GM19395 (cell line): ENCODE measurements at regions not wholly inside any gene's neighbourhood (a gene's known extent, or its start where the extent isn't known, plus 50 kb on each side); places are given as distances from the start of the nearest gene placed in this dataset.

ENCODE experiments used
- ATAC-seq: cut with Tn5 transposase; IDR thresholded peaks from one replicate; pipeline ENCODE4 v1.9.1; 2021; ENCODE audit warnings: mild to moderate bottlenecking, moderate library complexity; ENCODE audit not compliant: unreplicated experiment

DNA sequence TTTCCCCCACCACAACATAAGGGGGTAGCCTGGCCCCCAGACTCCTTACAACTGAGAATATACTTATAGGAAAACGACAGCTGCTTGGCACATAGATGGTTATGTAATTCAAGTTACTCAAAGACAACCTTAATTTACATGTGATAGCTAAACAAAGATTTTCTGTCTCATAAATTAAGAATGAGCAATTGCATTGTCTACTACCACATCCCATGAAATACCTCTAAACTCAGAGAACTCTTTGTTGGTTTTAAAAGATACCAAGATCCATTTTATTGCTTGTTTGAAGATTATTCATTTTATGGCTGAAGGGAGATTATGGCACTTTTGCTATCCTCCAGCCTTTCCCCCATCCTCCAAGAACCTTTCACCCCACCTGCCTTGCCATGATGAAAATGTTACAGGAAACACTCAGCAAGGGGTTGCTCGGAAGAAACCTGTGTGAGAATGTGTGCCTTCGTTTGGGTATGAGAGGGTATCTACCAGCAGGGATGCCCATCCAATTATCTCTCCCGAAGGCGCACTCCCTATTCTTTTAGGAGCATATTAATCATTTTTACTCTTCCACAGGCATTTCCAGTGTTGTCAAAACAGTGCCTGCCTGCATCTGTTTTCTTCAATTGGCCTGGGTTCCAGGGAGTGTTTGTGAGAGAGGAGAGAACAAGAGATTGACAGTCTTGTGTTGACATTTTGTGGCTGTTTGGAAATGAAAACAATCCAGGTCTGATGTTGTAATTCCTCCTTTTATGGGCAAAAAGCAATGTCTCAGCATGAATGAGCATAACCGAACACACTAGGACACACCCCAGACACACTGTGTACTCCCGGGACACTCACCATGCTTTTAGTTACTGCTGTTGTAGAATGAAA lies 208.0 kb upstream of the ANKRD55 start:
- no peak for ATAC-seq

DNA sequence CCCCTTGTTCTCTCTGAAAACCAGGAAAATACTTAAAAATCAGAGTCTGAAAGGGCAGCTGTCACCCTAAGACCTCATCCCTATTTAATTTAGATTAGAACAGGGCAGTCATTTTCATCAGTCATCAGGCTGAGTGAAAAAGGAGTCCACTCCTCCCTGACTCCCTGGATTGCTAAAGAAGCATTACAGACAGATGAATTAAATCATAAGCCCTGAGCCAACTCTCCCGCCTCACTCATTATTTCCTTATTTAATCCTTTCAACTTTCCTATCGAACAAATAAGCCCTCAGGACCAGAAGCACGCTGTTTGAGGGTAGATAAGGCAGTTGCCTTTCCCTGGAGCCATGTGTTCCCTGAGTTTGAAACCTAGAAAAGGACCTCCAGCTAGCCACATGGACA lies 201.9 kb upstream of the ANKRD55 start:
- no peak for ATAC-seq

DNA sequence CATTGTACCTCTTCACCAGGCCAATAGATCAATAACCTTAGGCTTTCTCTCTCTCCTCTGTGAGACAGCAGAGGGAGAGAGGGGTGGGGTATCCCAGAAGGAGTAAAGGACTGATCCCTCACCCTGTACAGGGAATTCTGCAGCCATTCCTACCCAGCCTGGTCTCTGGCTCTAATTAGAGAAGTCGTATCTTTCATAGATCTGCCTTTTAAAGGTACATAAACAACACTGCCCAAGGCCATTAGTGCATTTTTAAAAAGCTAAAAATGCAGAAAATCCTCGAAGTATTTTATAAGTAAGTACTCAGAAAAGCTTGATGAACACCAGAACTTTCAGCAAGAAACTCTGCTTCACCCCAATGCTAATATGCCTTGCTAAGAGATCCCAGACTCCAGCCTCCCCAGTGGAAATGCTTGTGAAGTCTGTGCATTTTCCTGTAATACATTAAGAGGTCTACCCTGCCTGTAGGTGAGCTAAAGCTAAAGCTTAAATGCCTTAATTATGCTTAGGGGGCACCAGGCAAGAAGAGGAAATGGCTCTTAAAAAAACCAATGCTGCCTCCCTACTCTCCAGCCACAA lies 200.0 kb upstream of the ANKRD55 start:
- no peak for ATAC-seq

DNA sequence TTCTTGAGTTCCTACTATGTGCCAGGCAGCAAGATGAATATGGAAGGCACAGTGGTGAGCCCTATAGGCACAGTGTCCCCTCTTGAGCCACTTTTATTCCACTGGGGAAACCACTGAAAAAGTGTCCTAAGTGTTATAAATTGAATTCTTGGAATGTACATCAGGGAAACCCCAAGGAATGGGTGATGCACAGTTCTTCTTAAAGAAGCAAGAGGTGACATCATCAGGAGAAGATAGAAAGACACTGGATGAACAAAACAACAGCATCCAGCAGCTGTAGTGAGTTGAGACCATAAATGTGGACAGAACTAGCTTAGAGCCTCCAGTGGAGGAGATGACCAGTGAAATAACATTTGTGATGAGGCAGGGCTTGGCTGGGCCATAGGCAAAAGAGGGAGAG lies 199.2 kb upstream of the ANKRD55 start:
- no peak for ATAC-seq

DNA sequence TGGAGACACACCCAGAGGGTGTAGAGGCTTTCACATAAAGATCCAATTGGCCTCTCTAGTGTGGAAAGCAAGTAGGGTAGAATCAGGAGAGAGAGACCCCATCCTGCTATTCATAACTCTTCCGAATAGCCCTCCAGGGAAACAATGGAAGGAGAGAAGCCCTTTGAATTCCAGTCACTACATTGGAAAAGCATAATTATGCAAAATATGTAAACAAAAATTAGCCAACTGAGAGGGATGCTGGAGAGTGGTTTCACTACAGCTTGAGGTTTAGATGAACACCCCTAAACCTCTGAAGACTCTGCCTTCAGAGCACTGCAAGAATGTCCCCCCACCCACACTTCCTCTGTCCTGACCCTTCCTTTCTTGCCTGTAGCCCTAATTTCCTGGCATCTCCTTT lies 197.3 kb upstream of the ANKRD55 start:
- ATAC-seq, result no peak

DNA sequence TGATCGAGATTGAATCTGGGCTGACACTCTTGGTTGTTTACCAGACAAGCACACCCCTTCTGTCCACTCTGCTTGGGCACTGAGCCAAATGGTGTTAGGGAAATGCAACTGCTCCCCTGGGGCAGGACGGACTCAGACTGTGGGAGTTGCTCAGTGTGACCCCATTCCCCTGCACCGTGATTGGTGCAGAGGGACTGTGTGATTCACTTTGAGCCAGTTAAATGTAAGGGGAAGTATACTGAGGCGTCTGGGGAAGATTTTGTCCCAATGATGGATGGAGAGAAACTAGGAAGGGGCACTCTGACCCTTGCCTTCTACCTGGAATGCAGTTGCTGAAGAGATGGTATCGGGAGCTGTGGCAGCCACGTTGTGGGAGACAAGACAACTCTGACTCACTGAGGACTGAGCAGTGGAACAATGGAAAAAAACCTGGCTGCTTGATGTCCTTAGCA lies 196.0 kb upstream of the ANKRD55 start:
- ATAC-seq, result no peak

DNA sequence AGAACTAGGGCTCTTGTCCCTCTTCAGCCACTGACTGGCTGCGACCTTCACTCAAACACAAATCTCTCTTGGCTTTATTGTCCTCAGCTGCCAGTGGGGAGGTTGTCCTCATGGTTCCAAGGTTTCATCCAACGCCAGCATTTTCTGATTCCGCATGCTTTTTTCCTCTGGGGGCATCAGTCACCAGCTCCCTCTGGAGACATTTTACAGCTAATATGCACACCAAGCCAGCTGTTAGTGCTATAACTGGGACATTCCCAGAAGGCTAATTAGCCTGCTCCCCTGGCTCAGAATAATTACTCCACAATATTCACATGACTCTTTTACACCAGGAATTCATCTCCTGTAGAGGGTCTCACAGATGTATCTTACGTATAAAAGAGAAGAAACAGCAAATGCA lies 193.6 kb upstream of the ANKRD55 start:
- no peak for ATAC-seq

DNA sequence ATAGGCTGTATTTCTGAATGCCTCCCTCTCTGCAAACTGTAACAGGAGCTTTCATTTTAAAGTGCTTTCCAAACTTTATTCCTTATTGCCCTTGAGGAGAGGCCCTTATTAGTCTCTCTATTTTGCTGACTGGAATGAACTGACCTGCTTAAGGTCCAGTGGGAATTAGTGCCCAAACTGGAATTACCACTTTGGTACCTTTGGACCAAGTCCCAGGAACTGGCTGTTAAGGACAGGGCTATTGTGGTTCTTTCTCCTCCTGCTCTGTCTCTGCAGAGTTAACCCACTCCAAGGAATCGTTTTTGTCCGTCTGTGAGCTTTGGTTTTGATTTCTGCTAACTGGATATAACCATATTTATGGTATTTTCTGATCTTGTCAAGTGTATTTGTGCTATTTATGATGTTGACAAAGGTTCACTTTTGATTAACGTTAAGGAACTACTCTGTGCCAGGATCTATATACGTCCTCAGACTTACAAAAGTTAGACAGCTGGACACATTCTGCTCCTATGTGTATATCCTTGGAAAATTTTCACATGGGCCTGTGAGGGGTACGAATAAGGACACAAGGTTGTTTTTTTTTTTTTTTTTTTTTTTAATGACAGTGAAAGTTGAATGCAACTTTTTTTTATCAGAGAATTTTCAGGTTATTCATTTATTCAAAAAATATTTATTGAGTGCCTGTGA lies 189.1 kb upstream of the ANKRD55 start:
- no peak for ATAC-seq

DNA sequence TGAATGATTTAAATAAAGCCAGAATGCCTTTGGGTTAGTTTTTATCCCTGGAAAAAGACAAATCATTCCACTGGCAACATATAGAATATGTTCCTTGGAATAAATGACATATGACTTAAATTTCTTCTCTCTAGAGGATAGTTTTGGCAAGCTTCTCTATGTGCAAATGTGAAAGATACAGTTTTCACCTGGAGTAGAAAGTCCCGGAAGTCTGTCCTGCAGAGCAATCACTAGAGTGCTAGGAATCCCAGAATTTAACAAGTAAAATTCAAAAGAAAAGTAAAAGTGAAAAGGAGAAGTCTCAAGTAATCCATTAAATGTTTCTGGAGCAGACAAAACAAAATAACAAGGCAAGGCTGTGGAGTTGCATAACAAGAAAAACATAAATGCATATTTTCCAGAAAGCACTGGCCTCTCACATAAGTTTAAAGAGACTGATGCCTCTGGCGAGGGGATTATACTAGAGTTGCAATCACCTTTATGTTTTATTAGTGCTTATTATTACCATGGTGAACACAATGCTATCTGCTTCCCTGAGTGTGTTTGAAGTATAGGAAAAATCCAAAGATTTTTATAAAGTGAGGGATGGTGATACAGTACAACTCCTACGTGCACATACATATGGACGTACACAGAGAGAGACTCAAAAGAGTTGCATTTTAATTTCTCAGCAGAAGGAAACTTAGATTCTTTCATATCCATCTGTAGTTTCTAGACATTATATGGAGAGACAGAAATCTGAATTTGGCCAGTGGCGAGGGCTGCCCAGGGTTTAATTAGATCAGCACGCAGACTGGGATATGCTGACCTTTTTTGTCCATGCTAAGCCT lies 188.3 kb upstream of the ANKRD55 start:
- ATAC-seq, result no peak

DNA sequence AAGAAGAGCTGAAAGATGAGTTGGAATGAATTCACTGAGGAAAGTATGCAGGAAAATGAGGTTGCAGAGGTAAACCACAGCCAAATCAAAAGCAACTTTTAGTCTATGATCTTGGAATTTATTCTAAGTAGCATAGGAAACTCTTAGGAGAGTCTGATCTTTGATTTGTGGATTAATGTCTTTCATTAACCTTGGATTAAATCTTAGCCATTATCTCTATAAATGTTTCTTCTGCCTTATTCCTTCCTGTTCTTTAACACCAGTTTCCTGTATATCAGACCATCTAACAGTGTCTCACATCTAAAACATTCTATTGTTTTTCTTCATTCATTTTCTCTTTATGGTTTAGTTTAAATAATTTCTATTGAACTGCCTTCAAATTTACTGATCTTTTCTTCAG lies 187.2 kb upstream of the ANKRD55 start:
- no peak for ATAC-seq

DNA sequence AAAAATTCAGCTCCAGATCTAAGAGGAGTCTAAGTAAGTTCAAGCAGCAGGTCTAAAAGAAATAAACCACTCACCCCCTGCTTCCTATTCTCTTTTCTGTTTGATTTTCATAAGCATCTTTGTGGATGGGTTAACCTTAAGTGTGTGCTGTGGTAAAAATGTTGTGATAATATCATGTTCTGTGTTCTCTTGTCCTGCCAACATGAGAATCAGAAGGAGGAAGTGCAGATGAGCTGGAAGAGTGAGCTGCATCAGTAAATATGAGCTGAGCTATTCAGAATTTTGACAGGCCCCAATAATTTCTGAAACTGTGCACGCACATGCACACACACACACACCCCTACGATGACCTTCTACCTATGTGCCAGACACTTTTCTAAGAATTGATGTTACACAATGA lies 186.5 kb upstream of the ANKRD55 start:
- no peak for ATAC-seq

DNA sequence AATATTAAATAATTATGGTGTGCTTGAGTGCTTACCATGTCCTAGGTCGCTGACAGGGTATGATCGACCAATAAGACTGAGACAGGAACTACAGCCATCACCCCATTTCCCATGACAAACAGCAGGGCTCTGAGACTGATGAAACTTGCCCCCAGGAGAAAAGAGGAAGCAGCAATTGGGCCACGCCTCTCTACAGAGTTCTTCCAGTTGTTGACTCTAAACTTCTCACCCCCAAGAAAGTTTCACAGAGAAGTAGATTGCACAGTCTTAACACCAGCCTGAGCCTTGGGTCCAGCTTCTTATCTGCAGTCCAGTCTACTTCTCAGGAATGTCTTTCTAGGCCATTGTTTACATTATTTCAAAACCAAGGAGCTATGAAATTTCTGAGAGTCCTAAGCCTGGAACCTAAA lies 182.2 kb upstream of the ANKRD55 start:
- peak; percentile 92 for ATAC-seq

DNA sequence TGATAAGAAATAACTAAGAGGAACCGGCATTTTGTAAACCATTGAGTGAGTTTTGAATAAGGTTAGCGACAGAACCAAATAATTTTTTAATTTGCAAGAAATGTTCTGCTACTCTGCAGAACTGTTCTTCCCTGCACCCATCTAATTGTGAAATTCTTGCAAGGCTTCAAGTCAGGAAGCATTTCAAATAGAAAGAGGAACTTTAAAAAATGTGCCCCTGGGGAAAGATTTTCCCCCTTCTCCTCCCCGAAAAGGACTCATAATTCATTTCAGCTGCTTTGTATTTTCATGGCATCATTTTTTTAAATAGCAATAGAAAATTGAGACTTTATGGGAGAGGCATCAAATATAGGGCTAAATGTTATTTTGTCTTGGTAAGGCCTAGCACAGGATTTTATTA lies 180.9 kb upstream of the ANKRD55 start:
- no peak for ATAC-seq

DNA sequence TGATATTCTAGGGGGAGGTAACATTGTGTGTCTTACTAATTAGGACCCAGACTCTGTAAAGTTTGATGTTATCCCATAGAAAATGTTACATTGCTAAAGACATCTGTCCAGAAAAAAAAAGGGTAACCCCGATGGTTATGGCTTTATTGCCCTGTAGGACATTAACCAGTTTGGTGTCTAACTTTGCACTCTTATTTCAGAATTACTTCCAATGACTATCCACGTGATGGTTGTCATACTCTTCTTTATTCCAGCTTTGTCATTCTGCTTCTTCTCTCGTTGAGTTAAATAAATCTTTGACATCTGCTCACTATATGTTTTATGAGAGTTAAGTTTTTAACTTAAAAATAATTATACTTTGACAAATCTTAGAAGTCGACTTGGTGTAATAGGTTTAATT lies 180.4 kb upstream of the ANKRD55 start:
- ATAC-seq, result no peak

DNA sequence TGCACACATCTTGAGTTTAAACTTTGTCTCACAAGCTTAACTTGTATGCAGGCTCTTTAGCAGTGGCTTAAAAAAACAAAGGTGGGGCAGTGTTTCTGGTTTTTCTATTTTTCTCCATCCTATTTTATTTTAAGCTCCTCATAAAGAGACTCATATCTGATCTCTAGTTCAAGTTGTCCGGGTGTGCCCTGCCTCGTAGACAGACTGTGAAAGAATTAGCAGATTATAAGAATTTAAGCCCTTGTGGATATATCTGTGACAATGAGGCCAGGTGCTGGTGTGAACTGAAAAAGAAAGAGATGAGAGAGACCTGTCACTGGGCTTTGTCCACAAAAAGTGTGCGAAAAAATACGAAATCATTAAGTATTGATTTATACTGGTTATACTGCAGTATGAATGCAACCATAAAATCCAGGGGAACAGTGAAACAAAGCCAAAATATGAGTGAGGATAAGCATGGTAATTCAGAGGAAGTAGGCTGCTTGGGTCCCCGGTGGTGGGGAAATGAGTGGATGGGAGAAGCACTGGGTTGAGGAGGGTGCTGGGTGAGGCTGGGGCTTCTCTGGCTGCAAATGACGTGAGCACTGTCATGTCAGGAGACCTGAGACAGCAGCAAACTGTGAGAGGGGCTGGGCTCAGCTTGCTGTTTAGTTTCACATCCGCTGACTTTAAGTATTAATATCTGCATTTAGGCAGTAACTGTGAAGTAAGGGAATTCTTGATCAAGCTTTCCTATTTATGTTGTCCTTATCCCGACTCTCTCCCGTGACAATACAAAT lies 179.7 kb upstream of the ANKRD55 start:
- ATAC-seq, result peak; percentile 87

DNA sequence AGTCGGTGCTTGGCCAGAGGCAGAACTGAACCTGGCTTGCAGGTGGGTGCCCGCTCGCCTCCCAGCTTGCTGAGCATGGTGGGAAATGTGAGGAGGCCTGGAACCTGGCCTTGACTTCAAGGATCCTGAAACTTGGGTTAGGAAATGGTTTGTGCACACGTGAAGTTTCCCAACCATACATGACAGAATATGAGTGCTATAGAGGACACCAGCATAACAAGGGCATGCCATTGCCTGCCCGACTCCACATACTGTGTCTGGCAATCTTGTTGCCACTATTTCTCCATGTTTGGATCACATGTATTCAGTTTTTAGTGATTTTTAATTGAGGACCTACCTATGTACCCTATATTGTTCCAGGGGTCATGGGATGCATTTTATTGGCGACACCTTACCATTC lies 177.6 kb upstream of the ANKRD55 start:
- no peak for ATAC-seq

DNA sequence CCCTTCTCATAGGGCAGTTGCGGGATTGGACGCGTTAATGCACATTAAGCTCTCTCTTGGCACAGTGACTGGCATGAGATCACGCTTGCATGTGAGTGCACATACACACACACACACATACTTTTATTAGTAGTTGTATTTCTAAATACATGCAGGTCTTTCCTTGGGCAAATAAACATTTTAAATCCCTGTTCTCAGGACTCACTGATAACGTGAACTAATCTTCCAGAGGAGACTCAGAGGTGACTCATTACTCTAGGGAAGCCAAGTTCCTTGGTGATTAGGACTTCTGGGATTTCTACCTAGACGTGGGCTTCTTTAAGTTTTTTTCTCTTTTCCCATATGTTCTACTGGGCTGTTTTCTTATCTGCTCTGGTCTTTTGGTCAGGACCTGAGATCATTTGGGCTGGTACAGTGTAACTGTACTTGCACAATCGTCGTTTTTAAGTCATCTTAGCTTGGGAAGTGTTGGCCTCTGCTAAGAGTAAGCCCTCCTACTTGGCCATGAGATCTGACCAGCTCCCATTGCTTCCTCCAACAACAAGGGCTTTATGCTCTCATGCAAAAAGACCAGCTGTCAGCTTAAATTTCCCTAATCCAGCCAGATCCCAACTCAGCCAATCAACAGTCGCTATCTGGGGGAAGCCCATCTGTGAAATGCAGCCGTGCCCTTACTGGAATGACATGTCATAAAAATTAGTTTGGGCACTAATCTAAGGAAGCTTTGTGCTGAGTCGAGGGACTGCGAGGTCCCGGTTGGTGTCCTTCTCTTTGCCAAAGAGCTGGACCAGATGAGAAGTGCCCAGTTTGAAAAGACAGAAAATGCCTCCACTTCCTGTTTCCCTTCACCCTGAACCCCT lies 176.4 kb upstream of the ANKRD55 start:
- ATAC-seq, result no peak

DNA sequence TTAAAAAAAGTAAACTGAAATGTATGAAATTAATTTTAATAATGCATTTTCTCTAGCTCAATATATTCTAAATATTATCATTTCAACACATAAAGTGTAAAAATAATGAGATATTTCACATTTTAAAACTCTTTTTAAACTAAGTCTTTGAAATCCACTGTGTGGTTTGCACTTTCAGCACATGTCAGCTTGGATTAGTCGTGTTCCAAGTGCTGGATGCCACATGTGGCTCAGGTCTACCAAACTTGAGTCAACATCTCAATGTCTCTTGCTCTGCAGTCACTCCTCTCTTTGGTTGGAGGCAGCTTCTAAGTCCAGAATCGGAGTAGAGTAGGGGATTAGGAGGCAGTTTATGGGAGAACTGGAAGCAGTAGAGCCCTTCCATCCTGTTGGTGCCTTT lies 173.7 kb upstream of the ANKRD55 start:
- ATAC-seq, result no peak

DNA sequence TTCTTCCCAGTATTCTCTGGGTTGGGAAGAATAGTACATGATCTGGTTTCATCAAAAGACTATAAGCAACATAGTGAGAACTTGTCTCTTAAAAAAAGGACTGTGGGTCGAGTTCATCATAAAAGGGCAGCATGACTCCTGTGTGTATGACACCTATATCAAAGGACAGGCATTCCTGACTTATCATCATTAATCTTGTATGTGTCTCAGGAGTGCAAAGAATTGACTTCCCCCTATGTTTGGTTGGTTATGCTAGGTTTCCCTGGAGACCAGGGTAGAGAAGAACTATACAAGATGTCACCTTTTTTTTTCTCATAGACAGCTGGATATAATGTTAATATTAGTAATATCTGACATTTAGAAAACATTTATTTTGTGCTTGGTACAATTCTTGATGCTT lies 173.1 kb upstream of the ANKRD55 start:
- no peak for ATAC-seq
